GM13976 (cell line): ENCODE measurements at regions not wholly inside any gene's neighbourhood (a gene's known extent, or its start where the extent isn't known, plus 50 kb on each side); places are given as distances from the start of the nearest gene placed in this dataset.

Experiments
- DNase-seq: peaks from one replicate; pipeline ENCODE4 v3.0.0; 2012; ENCODE audit warnings: low spot score
- CTCF ChIP-seq: IDR thresholded peaks from 2 replicates; pipeline ENCODE4 v1.5.1; 2012; ENCODE audit warnings: borderline replicate concordance, mild to moderate bottlenecking; ENCODE audit not compliant: insufficient read depth; ENCODE audit errors: extremely low read depth, missing control alignments, control extremely low read depth
- in situ Hi-C: fragments of 300-500 bp; cut with MboI; formaldehyde crosslinking; loops from one replicate; pipeline ENCODE4 v1.12.0; 2022; ENCODE audit warnings: low sequenced_read_pairs, mixed read lengths, inconsistent platforms; ENCODE audit not compliant: unreplicated experiment

DNA sequence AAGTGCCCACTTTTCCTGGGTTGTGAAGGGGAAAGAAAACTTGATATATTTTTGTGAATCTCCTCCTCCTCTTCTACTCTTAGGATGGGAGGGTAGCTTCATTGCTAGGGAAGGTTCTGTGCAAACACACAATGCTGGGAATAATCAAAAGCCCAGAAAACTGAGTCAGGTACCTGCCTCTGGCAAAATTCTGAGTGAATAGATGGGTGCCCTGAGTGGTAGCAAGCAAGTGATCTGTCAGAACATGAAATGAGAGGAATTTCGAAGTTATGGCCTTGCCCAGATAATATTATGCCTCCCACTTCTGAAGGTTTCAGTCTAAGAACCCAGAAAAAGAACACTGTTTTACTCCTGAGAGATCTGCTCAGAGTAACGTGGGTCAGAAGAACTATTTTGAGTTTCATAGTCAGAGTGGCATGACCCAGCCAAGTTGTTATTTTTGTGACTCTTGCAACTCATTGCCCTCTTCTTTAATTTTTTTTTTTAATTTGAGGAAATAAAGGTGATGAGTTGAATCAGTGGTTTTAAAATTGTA lies 158.3 kb downstream of the BMP2 start:
- no peak for DNase-seq
- no peak for TF ChIP-seq CTCF
- in situ Hi-C loops, result no loop called here

GRCh38 chr20:6940048-6940447 lies 172.6 kb downstream of the BMP2 start:
- DNase-seq, result no peak
- TF ChIP-seq CTCF, result no peak
- in situ Hi-C loops, result no loop called here

GRCh38 chr20:6940876-6941275 lies 173.4 kb downstream of the BMP2 start:
- TF ChIP-seq CTCF, result no peak
- in situ Hi-C loops, result no loop called here

GRCh38 chr20:6941571-6941970 lies 174.1 kb downstream of the BMP2 start:
- in situ Hi-C loops, result no loop called here
- no peak for TF ChIP-seq CTCF
- no peak for DNase-seq

More at GRCh38 chr20:6940876-6941275, 173.4 kb downstream of the BMP2 start:
- no peak for DNase-seq

GRCh38 chr20:6942266-6942665 lies 174.8 kb downstream of the BMP2 start:
- in situ Hi-C loops, result no loop called here
- DNase-seq, result no peak
- no peak for TF ChIP-seq CTCF

DNA sequence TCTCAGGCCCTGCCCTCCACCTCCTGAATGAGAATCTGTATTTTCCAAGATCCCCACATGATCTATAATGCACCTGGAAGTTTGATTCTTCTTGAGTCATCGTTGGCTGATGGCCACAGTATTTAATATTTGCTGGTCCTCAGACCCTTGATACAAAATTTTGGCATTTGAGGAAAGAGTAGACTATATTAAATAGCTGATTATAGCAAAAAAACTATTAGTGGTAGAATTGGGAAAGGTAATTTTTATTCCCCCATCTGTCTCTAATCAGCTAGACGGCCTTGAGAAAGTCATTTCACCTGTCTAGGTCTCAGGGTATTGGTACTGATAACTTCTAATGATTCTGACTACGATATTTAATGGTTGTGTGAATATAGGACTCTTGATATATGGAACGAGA lies 176.8 kb downstream of the BMP2 start:
- DNase-seq, result no peak
- in situ Hi-C loops, result no loop called here
- TF ChIP-seq CTCF, result no peak

- in situ Hi-C loops, result no loop called here
- no peak for DNase-seq
- no peak for TF ChIP-seq CTCF
Measured at GRCh38 chr20:6953611-6954010, 186.1 kb downstream of the BMP2 start.
